ENCODE measurements at regions not wholly inside any gene's neighbourhood (a gene's known extent, or its start where the extent isn't known, plus 50 kb on each side); places are given as distances from the start of the nearest gene placed in this dataset.

DNA sequence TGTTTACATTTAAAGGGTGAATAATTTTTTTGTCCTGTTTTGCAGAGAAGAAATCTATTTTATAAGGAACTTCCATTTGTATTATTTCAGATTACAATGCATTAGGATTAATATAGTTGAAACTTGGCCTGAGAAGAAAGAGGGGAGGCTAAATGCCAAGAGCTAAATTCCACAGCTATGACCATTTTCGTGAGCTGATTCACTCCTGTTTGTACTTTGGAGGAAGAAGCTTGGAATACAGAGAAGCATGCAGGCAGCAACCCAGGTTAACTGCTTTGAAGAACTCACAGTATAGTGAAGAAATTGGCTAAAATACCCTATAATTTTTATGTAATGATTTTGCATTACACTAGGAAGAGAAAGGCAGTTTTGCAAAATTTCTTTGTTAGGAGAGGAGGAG lies 309.4 kb upstream of the KLF12 start:
- TF ChIP-seq POLR2A (IDR thresholded peaks at IDR 0.05) = no peak
- TF ChIP-seq, protein P1, sequence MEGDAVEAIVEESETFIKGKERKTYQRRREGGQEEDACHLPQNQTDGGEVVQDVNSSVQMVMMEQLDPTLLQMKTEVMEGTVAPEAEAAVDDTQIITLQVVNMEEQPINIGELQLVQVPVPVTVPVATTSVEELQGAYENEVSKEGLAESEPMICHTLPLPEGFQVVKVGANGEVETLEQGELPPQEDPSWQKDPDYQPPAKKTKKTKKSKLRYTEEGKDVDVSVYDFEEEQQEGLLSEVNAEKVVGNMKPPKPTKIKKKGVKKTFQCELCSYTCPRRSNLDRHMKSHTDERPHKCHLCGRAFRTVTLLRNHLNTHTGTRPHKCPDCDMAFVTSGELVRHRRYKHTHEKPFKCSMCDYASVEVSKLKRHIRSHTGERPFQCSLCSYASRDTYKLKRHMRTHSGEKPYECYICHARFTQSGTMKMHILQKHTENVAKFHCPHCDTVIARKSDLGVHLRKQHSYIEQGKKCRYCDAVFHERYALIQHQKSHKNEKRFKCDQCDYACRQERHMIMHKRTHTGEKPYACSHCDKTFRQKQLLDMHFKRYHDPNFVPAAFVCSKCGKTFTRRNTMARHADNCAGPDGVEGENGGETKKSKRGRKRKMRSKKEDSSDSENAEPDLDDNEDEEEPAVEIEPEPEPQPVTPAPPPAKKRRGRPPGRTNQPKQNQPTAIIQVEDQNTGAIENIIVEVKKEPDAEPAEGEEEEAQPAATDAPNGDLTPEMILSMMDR (IDR thresholded peaks at IDR 0.05) = no peak
